OCI-LY1 (cell line): ENCODE measurements at regions not wholly inside any gene's neighbourhood (a gene's known extent, or its start where the extent isn't known, plus 50 kb on each side); places are given as distances from the start of the nearest gene placed in this dataset.

ENCODE experiments used
- H2AFZ ChIP-seq: fragments of 200-600 bp; sonication (generic), shearing (Covaris generic); 2 replicates; pipeline ENCODE4 v1.6.0; 2014; ENCODE audit warnings: antibody characterized with exemption, mild to moderate bottlenecking, low read length
- H3F3A ChIP-seq: fragments of 200-600 bp; sonication (generic), shearing (Covaris generic); 2 replicates; pipeline ENCODE4 v1.6.0; 2014; ENCODE audit warnings: mild to moderate bottlenecking, antibody characterized with exemption, low read length, moderate library complexity; ENCODE audit not compliant: insufficient read depth
- H3K27ac ChIP-seq: fragments of 200-600 bp; sonication (generic); 2 replicates; pipeline ENCODE4 v1.5.1; 2014; ENCODE audit warnings: low read length, mixed run types, mild to moderate bottlenecking, low read depth; ENCODE audit not compliant: poor library complexity, severe bottlenecking
- H3K27me3 ChIP-seq: fragments of 200-600 bp; sonication (generic); 2 replicates; pipeline ENCODE4 v1.6.0; 2014; ENCODE audit warnings: antibody characterized with exemption, mild to moderate bottlenecking, low read length, moderate library complexity; ENCODE audit not compliant: insufficient read depth
- H3K36me3 ChIP-seq: fragments of 200-600 bp; sonication (generic); 2 replicates; pipeline ENCODE4 v1.6.1; 2014; ENCODE audit warnings: mild to moderate bottlenecking, antibody characterized with exemption, low read length, moderate library complexity, mixed read lengths; ENCODE audit not compliant: insufficient read depth
- H3K4me1 ChIP-seq: fragments of 200-600 bp; sonication (generic); 2 replicates; pipeline ENCODE4 v1.5.1; 2014; ENCODE audit warnings: mild to moderate bottlenecking, low read length, moderate library complexity; ENCODE audit not compliant: insufficient read depth, severe bottlenecking
- H3K4me2 ChIP-seq: fragments of 200-600 bp; sonication (generic), shearing (Covaris generic); 2 replicates; pipeline ENCODE4 v1.6.1; 2014; ENCODE audit warnings: low read length
- H3K4me3 ChIP-seq: fragments of 200-600 bp; sonication (generic); 2 replicates; pipeline ENCODE4 v1.5.1; 2014; ENCODE audit warnings: low read length, low read depth, mild to moderate bottlenecking, mixed read lengths; ENCODE audit not compliant: poor library complexity, severe bottlenecking
- H3K79me2 ChIP-seq: fragments of 200-600 bp; shearing (Covaris generic); 2 replicates; pipeline ENCODE4 v1.6.1; 2016; ENCODE audit warnings: mixed run types, low read length, mixed read lengths; ENCODE audit not compliant: insufficient read depth
- H3K9ac ChIP-seq: fragments of 200-600 bp; sonication (generic), shearing (Covaris generic); 2 replicates; pipeline ENCODE4 v1.6.1; 2014; ENCODE audit warnings: mild to moderate bottlenecking, low read length, mixed read lengths
- H3K9me2 ChIP-seq: fragments of 200-600 bp; sonication (generic), shearing (Covaris generic); 2 replicates; pipeline ENCODE4 v1.6.1; 2014; ENCODE audit warnings: low read depth, mild to moderate bottlenecking, low read length, mixed read lengths
- H3K9me3 ChIP-seq: fragments of 200-600 bp; shearing (Covaris generic); 2 replicates; pipeline ENCODE4 v1.6.1; 2014; ENCODE audit warnings: low read length, mixed read lengths
- H4K20me1 ChIP-seq: fragments of 200-600 bp; sonication (generic), shearing (Covaris generic); 2 replicates; pipeline ENCODE4 v1.6.0; 2016; ENCODE audit warnings: mild to moderate bottlenecking, low read length; ENCODE audit not compliant: insufficient read depth
- EZH2 ChIP-seq: fragments of 200-600 bp; sonication (generic), shearing (Covaris generic); IDR thresholded peaks from 2 replicates; pipeline ENCODE4 v1.8.0; 2017; ENCODE audit warnings: borderline replicate concordance, mixed run types, mild to moderate bottlenecking, antibody characterized with exemption, low read length, moderate library complexity, mixed read lengths
- TF ChIP-seq, protein P1 (sequence below): fragments of 200-600 bp; sonication (generic), shearing (Covaris generic); IDR thresholded peaks from 2 replicates; pipeline ENCODE4 v1.5.1; 2017; ENCODE audit warnings: mild to moderate bottlenecking, antibody characterized with exemption, low read length, moderate library complexity, mixed read lengths

- no peak overlapping the region for H3K4me3 ChIP-seq
These were observed 2237.8 kb downstream of the LRRC4C start for GRCh38 chr11:39221550-39222138.

GRCh38 chr11:39220501-39221230, 2238.8 kb downstream of the LRRC4C start:
- Histone ChIP-seq H3K36me3 (no peaks in the 10 kb centered on the region), H3K9me2 (no peaks in the 10 kb centered on the region), H3F3A (no peaks in the 10 kb centered on the region), H3K4me1 (no peaks in the 10 kb centered on the region), H3K27ac (no peak overlapping the region), H3K4me3 (no peak overlapping the region), H3K9ac (no peak overlapping the region), H3K4me2 (no peak overlapping the region), H2AFZ (no peak overlapping the region), H3K9me3 (no peaks in the 10 kb centered on the region), H3K79me2 (no peaks in the 10 kb centered on the region), H4K20me1 (no peaks in the 10 kb centered on the region), H3K27me3 (no peaks in the 10 kb centered on the region)
- TF ChIP-seq, protein P1, sequence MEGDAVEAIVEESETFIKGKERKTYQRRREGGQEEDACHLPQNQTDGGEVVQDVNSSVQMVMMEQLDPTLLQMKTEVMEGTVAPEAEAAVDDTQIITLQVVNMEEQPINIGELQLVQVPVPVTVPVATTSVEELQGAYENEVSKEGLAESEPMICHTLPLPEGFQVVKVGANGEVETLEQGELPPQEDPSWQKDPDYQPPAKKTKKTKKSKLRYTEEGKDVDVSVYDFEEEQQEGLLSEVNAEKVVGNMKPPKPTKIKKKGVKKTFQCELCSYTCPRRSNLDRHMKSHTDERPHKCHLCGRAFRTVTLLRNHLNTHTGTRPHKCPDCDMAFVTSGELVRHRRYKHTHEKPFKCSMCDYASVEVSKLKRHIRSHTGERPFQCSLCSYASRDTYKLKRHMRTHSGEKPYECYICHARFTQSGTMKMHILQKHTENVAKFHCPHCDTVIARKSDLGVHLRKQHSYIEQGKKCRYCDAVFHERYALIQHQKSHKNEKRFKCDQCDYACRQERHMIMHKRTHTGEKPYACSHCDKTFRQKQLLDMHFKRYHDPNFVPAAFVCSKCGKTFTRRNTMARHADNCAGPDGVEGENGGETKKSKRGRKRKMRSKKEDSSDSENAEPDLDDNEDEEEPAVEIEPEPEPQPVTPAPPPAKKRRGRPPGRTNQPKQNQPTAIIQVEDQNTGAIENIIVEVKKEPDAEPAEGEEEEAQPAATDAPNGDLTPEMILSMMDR = no peak
- no peak for TF ChIP-seq EZH2

More at GRCh38 chr11:39221550-39222138, 2237.8 kb downstream of the LRRC4C start:
- no peaks in the 10 kb centered on the region for H3K79me2 ChIP-seq
- no peak for TF ChIP-seq EZH2
- TF ChIP-seq, protein P1 = no peak
- H3K36me3 ChIP-seq = no peaks in the 10 kb centered on the region
- no peaks in the 10 kb centered on the region for H3K9me2 ChIP-seq
- H3K27me3 ChIP-seq = no peaks in the 10 kb centered on the region
- H3K4me1 ChIP-seq = no peaks in the 10 kb centered on the region
- H3K4me2 ChIP-seq = no peak overlapping the region
- H3F3A ChIP-seq = no peaks in the 10 kb centered on the region
- no peak overlapping the region for H3K9ac ChIP-seq
- no peaks in the 10 kb centered on the region for H3K9me3 ChIP-seq
- no peak overlapping the region for H3K27ac ChIP-seq
- no peaks in the 10 kb centered on the region for H4K20me1 ChIP-seq
- no peak overlapping the region for H2AFZ ChIP-seq

DNA sequence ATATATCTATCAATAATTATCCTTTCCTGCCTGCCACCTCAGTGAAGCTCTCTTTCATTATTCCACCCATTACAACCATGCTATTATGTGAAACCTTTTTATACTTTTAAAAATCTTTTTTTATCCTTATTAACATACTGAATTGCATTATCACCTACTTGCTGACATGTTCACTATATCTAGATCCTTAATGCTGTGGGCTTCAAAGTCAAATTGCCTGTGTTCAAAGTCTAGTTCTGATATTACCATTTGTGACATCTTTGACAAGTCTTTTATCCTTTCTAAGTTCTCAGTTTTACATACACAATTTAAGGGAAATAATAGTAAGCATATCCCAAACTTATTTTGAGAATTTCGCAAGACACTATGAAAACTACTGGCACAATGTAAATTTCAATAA, 2239.4 kb downstream of the LRRC4C start:
- Histone ChIP-seq H2AFZ (no peak overlapping the region), H3K9me2 (no peaks in the 10 kb centered on the region), H3K79me2 (no peaks in the 10 kb centered on the region), H3K9me3 (no peaks in the 10 kb centered on the region), H3K4me3 (no peak overlapping the region), H3K4me2 (no peak overlapping the region), H3F3A (no peaks in the 10 kb centered on the region), H3K4me1 (no peaks in the 10 kb centered on the region), H3K36me3 (no peaks in the 10 kb centered on the region), H4K20me1 (no peaks in the 10 kb centered on the region), H3K9ac (no peak overlapping the region), H3K27me3 (no peaks in the 10 kb centered on the region), H3K27ac (no peak overlapping the region)
- TF ChIP-seq, protein P1 = no peak
- no peak for TF ChIP-seq EZH2
